ENCODE measurements at regions not wholly inside any gene's neighbourhood (a gene's known extent, or its start where the extent isn't known, plus 50 kb on each side); places are given as distances from the start of the nearest gene placed in this dataset.

DNA sequence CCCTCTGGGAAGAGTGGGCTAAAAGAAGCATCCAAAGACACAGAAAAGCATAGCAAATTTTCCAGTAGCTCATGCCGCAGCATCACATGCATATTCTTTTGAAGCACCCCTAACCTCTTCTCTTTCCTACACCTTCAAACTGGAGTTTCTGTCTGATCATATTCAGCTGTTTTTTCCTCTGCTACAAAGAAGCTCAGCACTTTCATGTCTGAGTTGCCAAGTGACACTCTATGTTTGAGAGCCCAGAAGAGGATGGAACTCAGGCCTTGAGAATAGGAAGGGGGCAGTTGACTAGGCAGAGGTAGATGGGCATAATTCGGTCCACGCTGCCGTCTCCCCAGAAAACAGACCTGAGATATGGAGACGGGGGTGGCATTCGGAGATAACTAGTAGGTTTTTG, 489.6 kb upstream of the NR2F2 start:
- TF ChIP-seq, protein P1, sequence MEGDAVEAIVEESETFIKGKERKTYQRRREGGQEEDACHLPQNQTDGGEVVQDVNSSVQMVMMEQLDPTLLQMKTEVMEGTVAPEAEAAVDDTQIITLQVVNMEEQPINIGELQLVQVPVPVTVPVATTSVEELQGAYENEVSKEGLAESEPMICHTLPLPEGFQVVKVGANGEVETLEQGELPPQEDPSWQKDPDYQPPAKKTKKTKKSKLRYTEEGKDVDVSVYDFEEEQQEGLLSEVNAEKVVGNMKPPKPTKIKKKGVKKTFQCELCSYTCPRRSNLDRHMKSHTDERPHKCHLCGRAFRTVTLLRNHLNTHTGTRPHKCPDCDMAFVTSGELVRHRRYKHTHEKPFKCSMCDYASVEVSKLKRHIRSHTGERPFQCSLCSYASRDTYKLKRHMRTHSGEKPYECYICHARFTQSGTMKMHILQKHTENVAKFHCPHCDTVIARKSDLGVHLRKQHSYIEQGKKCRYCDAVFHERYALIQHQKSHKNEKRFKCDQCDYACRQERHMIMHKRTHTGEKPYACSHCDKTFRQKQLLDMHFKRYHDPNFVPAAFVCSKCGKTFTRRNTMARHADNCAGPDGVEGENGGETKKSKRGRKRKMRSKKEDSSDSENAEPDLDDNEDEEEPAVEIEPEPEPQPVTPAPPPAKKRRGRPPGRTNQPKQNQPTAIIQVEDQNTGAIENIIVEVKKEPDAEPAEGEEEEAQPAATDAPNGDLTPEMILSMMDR (conservative IDR thresholded peaks at IDR 0.05; ENCODE audit: low read depth, low read length): no peak
- TF ChIP-seq EZH2 (IDR thresholded peaks at IDR 0.05; ENCODE audit: borderline replicate concordance, low read depth, low read length, poor library complexity, severe bottlenecking): no peak
- intact Hi-C loops (cut with micrococcal nuclease; ENCODE audit: unreplicated experiment): no loop called here
- no TSS peak for BruUV-seq (replicated peaks)
- no peak for DNase-seq (ENCODE audit: low spot score)
- no peaks in the 10 kb centered on the region for H3K27me3 ChIP-seq (replicated peaks; ENCODE audit: insufficient read depth, low read depth, low read length, poor library complexity)
- ChIA-PET CTCF (no interaction called here), POLR2A (ENCODE audit: low non-redundant PET) (no interaction called here)
- H3K36me3 ChIP-seq (ENCODE audit: insufficient read depth, low read length, poor library complexity, severe bottlenecking): no peaks in the 10 kb centered on the region
- no peak overlapping the region for H3K4me3 ChIP-seq (ENCODE audit: low read depth, low read length, poor library complexity, severe bottlenecking)
- no peaks in the 10 kb centered on the region for H3K9me3 ChIP-seq (ENCODE audit: low read depth, low read length, poor library complexity, severe bottlenecking)
- H3K4me1 ChIP-seq (ENCODE audit: insufficient read depth, low read length, poor library complexity, severe bottlenecking): peaks cover 12% of the 10 kb centered on the region
- H3K27ac ChIP-seq (ENCODE audit: low read depth, low read length, poor library complexity, severe bottlenecking): no peak overlapping the region

DNA sequence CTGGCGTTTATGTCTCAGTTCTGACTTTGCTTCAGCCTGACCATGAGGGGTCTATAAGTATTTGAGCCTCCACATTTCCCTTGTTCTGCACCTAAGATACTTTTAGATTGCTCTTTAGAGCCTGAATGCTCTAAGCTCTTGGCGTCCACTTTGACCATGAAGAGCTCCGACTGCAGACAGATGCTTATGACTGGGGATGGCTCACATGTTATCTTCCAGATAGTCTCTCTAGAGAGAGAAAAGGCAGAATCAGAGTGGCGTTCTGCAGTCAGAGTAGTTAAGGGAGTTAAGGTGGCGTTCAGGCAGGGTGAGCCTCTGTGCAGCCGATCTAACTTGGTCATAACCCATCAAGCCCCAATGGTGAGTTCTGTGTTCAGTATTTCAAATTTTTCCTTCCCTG, 487.9 kb upstream of the NR2F2 start:
- peaks cover 12% of the 10 kb centered on the region for H3K4me1 ChIP-seq (ENCODE audit: insufficient read depth, low read length, poor library complexity, severe bottlenecking)
- POLR2A ChIA-PET (ENCODE audit: low non-redundant PET): interaction anchor here (0.6 kb wide), 1 partner anchor 1447 kb away, joined by 3 read pairs; no protein-coding TSS in a partner anchor
- H3K36me3 ChIP-seq (ENCODE audit: insufficient read depth, low read length, poor library complexity, severe bottlenecking): no peaks in the 10 kb centered on the region
- BruUV-seq (replicated peaks): no TSS peak
- H3K27ac ChIP-seq (ENCODE audit: low read depth, low read length, poor library complexity, severe bottlenecking): no peak overlapping the region
- CTCF ChIA-PET: no interaction called here
- TF ChIP-seq, protein P1 (conservative IDR thresholded peaks at IDR 0.05; ENCODE audit: low read depth, low read length): no peak
- no peak for TF ChIP-seq EZH2 (IDR thresholded peaks at IDR 0.05; ENCODE audit: borderline replicate concordance, low read depth, low read length, poor library complexity, severe bottlenecking)
- DNase-seq (ENCODE audit: low spot score): no peak
- H3K9me3 ChIP-seq (ENCODE audit: low read depth, low read length, poor library complexity, severe bottlenecking): no peaks in the 10 kb centered on the region
- intact Hi-C loops (cut with micrococcal nuclease; ENCODE audit: unreplicated experiment): no loop called here
- H3K4me3 ChIP-seq (ENCODE audit: low read depth, low read length, poor library complexity, severe bottlenecking): no peak overlapping the region
- no peaks in the 10 kb centered on the region for H3K27me3 ChIP-seq (replicated peaks; ENCODE audit: insufficient read depth, low read depth, low read length, poor library complexity)

DNA sequence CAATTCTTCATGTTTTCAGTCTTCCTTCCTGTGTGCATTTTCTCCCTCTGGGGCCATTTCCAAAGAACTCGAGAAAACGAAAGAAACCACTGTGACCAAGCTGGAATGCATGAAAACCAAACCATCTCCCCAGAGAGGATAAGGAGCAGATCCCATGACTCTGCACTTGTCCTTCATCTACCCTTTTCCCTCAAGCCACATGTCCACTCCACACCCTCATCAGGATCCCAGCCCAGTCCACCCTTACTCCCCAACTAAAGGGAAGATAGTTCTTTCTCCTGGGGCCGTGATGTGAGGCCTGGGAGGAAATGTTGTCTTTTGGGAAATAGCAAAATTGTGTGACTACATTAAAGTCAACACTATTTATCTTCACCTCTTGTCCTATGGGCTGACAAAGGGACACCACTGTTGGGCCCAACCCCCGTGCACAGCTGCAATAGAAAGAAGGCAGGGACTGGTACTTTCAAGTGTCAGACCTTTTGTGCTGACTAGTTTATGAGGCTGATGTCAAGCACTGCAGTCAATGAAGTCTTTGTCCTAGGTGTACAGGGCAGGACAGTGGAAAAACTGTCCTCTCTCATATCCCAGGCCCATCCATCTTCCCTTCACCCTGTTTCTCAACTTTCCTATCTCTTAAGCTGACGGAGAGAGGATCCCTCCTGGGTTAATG, 487.1 kb upstream of the NR2F2 start:
- CTCF ChIA-PET: no interaction called here
- no peaks in the 10 kb centered on the region for H3K27me3 ChIP-seq (replicated peaks; ENCODE audit: insufficient read depth, low read depth, low read length, poor library complexity)
- POLR2A ChIA-PET (ENCODE audit: low non-redundant PET): no interaction called here
- no peak for TF ChIP-seq EZH2 (IDR thresholded peaks at IDR 0.05; ENCODE audit: borderline replicate concordance, low read depth, low read length, poor library complexity, severe bottlenecking)
- TF ChIP-seq, protein P1 (conservative IDR thresholded peaks at IDR 0.05; ENCODE audit: low read depth, low read length): no peak
- no peaks in the 10 kb centered on the region for H3K36me3 ChIP-seq (ENCODE audit: insufficient read depth, low read length, poor library complexity, severe bottlenecking)
- intact Hi-C loops (cut with micrococcal nuclease; ENCODE audit: unreplicated experiment): no loop called here
- no TSS peak for BruUV-seq (replicated peaks)
- no peaks in the 10 kb centered on the region for H3K9me3 ChIP-seq (ENCODE audit: low read depth, low read length, poor library complexity, severe bottlenecking)
- no peak overlapping the region for H3K4me3 ChIP-seq (ENCODE audit: low read depth, low read length, poor library complexity, severe bottlenecking)
- peaks cover 12% of the 10 kb centered on the region for H3K4me1 ChIP-seq (ENCODE audit: insufficient read depth, low read length, poor library complexity, severe bottlenecking)
- peak overlapping the region; percentile 22 for H3K27ac ChIP-seq (ENCODE audit: low read depth, low read length, poor library complexity, severe bottlenecking)
- DNase-seq (ENCODE audit: low spot score): peak; percentile 43
